ENCODE measurements at regions not wholly inside any gene's neighbourhood (a gene's known extent, or its start where the extent isn't known, plus 50 kb on each side); places are given as distances from the start of the nearest gene placed in this dataset.

DNA sequence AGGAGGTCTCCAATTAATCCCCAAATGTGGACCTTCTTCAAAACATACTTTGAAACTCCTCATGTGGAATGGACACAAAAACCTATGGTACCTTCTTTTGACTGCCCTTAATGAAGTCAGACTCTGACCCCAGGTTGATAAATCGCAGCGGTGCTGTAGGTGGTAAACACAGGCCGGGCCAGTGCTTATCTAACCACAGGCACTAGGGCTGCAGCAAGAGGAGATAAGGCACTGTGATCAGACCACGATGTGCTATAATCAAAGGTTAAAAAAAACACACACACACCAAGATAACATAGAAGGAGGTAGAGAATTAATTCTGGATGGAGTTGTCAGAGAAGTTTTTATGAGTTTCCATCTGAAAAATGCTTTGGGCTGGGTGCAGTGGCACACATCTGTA lies 52.3 kb upstream of the SIPA1L2 start:
- H3K9me3 Mint-ChIP-seq (ENCODE audit: unreplicated experiment) = no peaks in the 10 kb centered on the region
- no peak for DNase-seq (ENCODE audit: low spot score)
- TF ChIP-seq, protein P1, sequence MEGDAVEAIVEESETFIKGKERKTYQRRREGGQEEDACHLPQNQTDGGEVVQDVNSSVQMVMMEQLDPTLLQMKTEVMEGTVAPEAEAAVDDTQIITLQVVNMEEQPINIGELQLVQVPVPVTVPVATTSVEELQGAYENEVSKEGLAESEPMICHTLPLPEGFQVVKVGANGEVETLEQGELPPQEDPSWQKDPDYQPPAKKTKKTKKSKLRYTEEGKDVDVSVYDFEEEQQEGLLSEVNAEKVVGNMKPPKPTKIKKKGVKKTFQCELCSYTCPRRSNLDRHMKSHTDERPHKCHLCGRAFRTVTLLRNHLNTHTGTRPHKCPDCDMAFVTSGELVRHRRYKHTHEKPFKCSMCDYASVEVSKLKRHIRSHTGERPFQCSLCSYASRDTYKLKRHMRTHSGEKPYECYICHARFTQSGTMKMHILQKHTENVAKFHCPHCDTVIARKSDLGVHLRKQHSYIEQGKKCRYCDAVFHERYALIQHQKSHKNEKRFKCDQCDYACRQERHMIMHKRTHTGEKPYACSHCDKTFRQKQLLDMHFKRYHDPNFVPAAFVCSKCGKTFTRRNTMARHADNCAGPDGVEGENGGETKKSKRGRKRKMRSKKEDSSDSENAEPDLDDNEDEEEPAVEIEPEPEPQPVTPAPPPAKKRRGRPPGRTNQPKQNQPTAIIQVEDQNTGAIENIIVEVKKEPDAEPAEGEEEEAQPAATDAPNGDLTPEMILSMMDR (IDR thresholded peaks at IDR 0.05; ENCODE audit: unreplicated experiment) = no peak
- no peaks in the 10 kb centered on the region for H3K36me3 Mint-ChIP-seq (ENCODE audit: low read depth, unreplicated experiment)
- H3K4me1 Mint-ChIP-seq (ENCODE audit: unreplicated experiment) = peaks cover 3% of the 10 kb centered on the region
- H3K4me3 Mint-ChIP-seq (ENCODE audit: unreplicated experiment) = no peak overlapping the region
- peaks cover 5% of the 10 kb centered on the region for H3K27me3 Mint-ChIP-seq (ENCODE audit: unreplicated experiment)
- H3K27ac Mint-ChIP-seq (ENCODE audit: unreplicated experiment) = no peak overlapping the region

DNA sequence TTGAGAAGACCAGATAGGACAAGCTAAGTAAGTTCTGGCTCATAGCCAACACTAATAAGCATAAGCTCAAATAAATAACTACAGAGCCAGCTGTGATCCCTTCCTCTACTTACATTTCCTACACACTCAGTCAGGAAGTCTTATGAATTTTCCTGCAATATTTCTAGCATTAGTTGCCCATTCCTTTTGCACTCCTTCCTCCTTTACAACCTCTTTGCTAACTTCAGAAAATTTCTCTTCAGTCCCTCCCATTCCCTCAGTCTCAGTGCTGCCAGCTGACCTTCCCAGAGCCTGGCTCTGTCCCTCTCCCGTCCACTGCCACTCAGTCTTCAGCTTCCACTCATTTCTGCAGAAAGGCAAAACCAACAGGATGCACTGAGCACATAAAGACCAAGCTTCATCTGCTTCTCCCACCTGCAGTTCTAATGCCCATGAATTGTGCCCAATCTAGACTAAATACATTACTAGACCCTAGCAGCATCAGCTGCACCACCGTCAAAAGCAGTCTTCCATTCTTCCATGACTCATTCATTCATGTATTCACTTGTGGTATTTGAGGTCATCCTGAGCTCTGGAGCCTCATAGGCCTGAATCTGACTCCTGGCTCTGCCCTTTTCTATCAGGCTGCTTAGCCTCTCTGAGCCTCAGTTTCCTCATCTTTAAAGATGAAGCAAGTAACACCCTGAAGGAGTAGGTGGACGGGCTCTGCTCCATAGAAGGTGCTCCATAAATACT lies 54.6 kb upstream of the SIPA1L2 start:
- no peak for DNase-seq (ENCODE audit: low spot score)
- TF ChIP-seq, protein P1 (IDR thresholded peaks at IDR 0.05; ENCODE audit: unreplicated experiment) = no peak
- H3K9me3 Mint-ChIP-seq (ENCODE audit: unreplicated experiment) = no peaks in the 10 kb centered on the region
- H3K36me3 Mint-ChIP-seq (ENCODE audit: low read depth, unreplicated experiment) = no peaks in the 10 kb centered on the region
- H3K4me1 Mint-ChIP-seq (ENCODE audit: unreplicated experiment) = peaks cover 3% of the 10 kb centered on the region
- H3K27ac Mint-ChIP-seq (ENCODE audit: unreplicated experiment) = no peak overlapping the region
- no peak overlapping the region for H3K4me3 Mint-ChIP-seq (ENCODE audit: unreplicated experiment)
- H3K27me3 Mint-ChIP-seq (ENCODE audit: unreplicated experiment) = peaks cover 5% of the 10 kb centered on the region

DNA sequence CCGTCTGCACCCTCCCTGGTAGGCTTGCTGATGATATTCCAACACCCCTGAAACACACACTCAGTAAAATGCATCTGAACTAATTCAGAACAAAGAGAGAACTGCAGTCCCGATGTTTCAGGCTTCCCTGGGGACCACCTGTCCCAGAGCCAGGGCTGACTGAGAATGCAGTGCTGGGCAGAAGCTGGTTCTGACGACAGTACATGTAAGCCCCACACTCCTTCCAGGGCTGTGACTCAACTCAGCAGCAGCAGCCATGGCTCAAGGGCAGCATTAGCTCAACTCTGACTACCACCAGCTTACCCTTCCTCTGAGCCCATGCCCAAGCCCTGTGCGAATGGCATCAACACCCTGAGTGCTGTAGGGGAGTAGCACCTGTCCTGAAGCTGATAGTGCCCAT lies 56.4 kb upstream of the SIPA1L2 start:
- Mint-ChIP-seq H3K27me3 (ENCODE audit: unreplicated experiment) (peaks cover 5% of the 10 kb centered on the region), H3K4me3 (ENCODE audit: unreplicated experiment) (no peak overlapping the region), H3K9me3 (ENCODE audit: unreplicated experiment) (no peaks in the 10 kb centered on the region), H3K36me3 (ENCODE audit: low read depth, unreplicated experiment) (no peaks in the 10 kb centered on the region), H3K27ac (ENCODE audit: unreplicated experiment) (no peak overlapping the region), H3K4me1 (ENCODE audit: unreplicated experiment) (peaks cover 10% of the 10 kb centered on the region)
- no peak for DNase-seq (ENCODE audit: low spot score)
- TF ChIP-seq, protein P1 (IDR thresholded peaks at IDR 0.05; ENCODE audit: unreplicated experiment) = no peak

DNA sequence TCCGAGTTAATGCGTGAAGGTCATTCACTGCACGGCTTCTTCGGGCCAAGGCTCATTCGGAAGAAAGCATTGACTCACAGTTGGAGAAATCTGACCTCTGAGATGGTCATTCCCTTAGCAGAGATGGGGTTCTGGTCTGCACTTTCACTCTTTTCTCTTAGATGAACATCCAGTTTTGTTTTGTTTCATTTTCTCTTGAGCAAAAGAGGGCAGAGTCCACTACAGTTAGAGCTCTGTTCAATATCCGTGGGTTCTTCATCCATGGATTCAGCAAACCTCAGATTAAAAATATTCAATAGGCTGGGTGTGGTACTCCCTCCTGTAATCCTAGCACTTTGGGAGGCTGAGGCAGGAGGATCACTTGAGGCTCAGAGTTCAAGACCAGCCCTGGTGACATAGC lies 57.4 kb upstream of the SIPA1L2 start:
- H3K4me3 Mint-ChIP-seq (ENCODE audit: unreplicated experiment) = no peak overlapping the region
- TF ChIP-seq, protein P1 (IDR thresholded peaks at IDR 0.05; ENCODE audit: unreplicated experiment) = no peak
- no peak for DNase-seq (ENCODE audit: low spot score)
- H3K27ac Mint-ChIP-seq (ENCODE audit: unreplicated experiment) = no peak overlapping the region
- peaks cover 10% of the 10 kb centered on the region for H3K4me1 Mint-ChIP-seq (ENCODE audit: unreplicated experiment)
- H3K9me3 Mint-ChIP-seq (ENCODE audit: unreplicated experiment) = no peaks in the 10 kb centered on the region
- H3K27me3 Mint-ChIP-seq (ENCODE audit: unreplicated experiment) = peaks cover 3% of the 10 kb centered on the region
- no peaks in the 10 kb centered on the region for H3K36me3 Mint-ChIP-seq (ENCODE audit: low read depth, unreplicated experiment)

DNA sequence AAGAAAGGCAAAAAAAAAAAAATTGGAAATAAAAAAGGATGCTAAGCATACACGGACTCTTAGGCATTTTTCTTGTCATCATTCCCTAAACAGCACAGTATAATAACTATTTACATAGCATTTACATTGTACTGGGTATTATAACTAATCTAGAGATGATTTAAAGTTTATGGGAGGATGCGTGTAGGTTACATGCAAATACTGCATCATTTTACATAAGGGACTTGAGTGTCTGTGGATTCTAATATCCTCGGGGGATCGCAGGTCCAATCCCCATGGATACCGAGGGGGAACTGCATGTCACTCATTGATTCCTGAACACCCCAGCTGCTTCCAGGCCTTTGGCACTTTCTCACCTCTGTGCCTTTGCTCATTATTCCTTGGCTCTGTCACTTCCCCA lies 57.8 kb upstream of the SIPA1L2 start:
- H3K36me3 Mint-ChIP-seq (ENCODE audit: low read depth, unreplicated experiment) = no peaks in the 10 kb centered on the region
- H3K4me3 Mint-ChIP-seq (ENCODE audit: unreplicated experiment) = no peak overlapping the region
- no peaks in the 10 kb centered on the region for H3K9me3 Mint-ChIP-seq (ENCODE audit: unreplicated experiment)
- peaks cover 10% of the 10 kb centered on the region for H3K4me1 Mint-ChIP-seq (ENCODE audit: unreplicated experiment)
- no peak overlapping the region for H3K27ac Mint-ChIP-seq (ENCODE audit: unreplicated experiment)
- TF ChIP-seq, protein P1 (IDR thresholded peaks at IDR 0.05; ENCODE audit: unreplicated experiment) = no peak
- no peak for DNase-seq (ENCODE audit: low spot score)
- peaks cover 1% of the 10 kb centered on the region for H3K27me3 Mint-ChIP-seq (ENCODE audit: unreplicated experiment)
